ENCODE measurements at regions not wholly inside any gene's neighbourhood (a gene's known extent, or its start where the extent isn't known, plus 50 kb on each side); places are given as distances from the start of the nearest gene placed in this dataset.

- H3K9me3 ChIP-seq (ENCODE audit: low read length): no peaks in the 10 kb centered on the region
- H3K27me3 ChIP-seq (ENCODE audit: insufficient read depth, low read depth, low read length): no peaks in the 10 kb centered on the region
- no peaks in the 10 kb centered on the region for H3F3A ChIP-seq (ENCODE audit: insufficient read depth, low read length, poor library complexity, severe bottlenecking)
- no peaks in the 10 kb centered on the region for H3K79me2 ChIP-seq (replicated peaks; ENCODE audit: insufficient read depth, low read length)
- H3K9ac ChIP-seq (ENCODE audit: low read length): no peak overlapping the region
- no peak overlapping the region for H2AFZ ChIP-seq (ENCODE audit: low read depth, low read length)
- no peaks in the 10 kb centered on the region for H4K20me1 ChIP-seq (ENCODE audit: insufficient read depth)
- TF ChIP-seq REST (IDR thresholded peaks at IDR 0.05; ENCODE audit: borderline replicate concordance) (no peak), TAF1 (IDR thresholded peaks at IDR 0.05; ENCODE audit: low read depth) (no peak), CTCF (IDR thresholded peaks at IDR 0.05; ENCODE audit: poor library complexity, severe bottlenecking) (no peak), EP300 (conservative IDR thresholded peaks at IDR 0.05; ENCODE audit: poor library complexity, severe bottlenecking) (no peak), MXI1 (conservative IDR thresholded peaks at IDR 0.05; ENCODE audit: poor library complexity, severe bottlenecking) (no peak), POLR2AphosphoS5 (IDR thresholded peaks at IDR 0.05) (no peak), EZH2 (IDR thresholded peaks at IDR 0.05; ENCODE audit: borderline replicate concordance, insufficient read depth, low read length, poor library complexity, severe bottlenecking) (no peak), RAD21 (conservative IDR thresholded peaks at IDR 0.05) (no peak), SMC3 (conservative IDR thresholded peaks at IDR 0.05; ENCODE audit: poor library complexity) (no peak)
- no peak overlapping the region for H3K4me3 ChIP-seq (ENCODE audit: low read length)
- no peaks in the 10 kb centered on the region for H3K9me2 ChIP-seq (ENCODE audit: insufficient read depth, low read length)
- H3K36me3 ChIP-seq (ENCODE audit: insufficient read depth, low read length): no peaks in the 10 kb centered on the region
- no peak overlapping the region for H3K27ac ChIP-seq (ENCODE audit: low read length)
- H3K4me2 ChIP-seq (ENCODE audit: low read length): no peak overlapping the region
Measured at GRCh38 chr13:83536153-83536552, 346.1 kb downstream of the SLITRK1 start.

GRCh38 chr13:83532809-83533208 is 349.5 kb downstream of the SLITRK1 start:
- Histone ChIP-seq H4K20me1 (ENCODE audit: insufficient read depth) (no peaks in the 10 kb centered on the region), H3K27me3 (ENCODE audit: insufficient read depth, low read depth, low read length) (no peaks in the 10 kb centered on the region), H3K9me2 (ENCODE audit: insufficient read depth, low read length) (no peaks in the 10 kb centered on the region), H3K27ac (ENCODE audit: low read length) (no peak overlapping the region), H3K4me2 (ENCODE audit: low read length) (no peak overlapping the region), H3K4me3 (ENCODE audit: low read length) (no peak overlapping the region), H3K9ac (ENCODE audit: low read length) (no peak overlapping the region), H3K79me2 (replicated peaks; ENCODE audit: insufficient read depth, low read length) (no peaks in the 10 kb centered on the region), H3K36me3 (ENCODE audit: insufficient read depth, low read length) (no peaks in the 10 kb centered on the region), H3K9me3 (ENCODE audit: low read length) (no peaks in the 10 kb centered on the region), H2AFZ (ENCODE audit: low read depth, low read length) (no peak overlapping the region), H3F3A (ENCODE audit: insufficient read depth, low read length, poor library complexity, severe bottlenecking) (no peaks in the 10 kb centered on the region)
- TF ChIP-seq TAF1 (IDR thresholded peaks at IDR 0.05; ENCODE audit: low read depth): no peak
- TF ChIP-seq RAD21 (conservative IDR thresholded peaks at IDR 0.05): no peak
- TF ChIP-seq POLR2AphosphoS5 (IDR thresholded peaks at IDR 0.05): no peak
- TF ChIP-seq REST (IDR thresholded peaks at IDR 0.05; ENCODE audit: borderline replicate concordance): no peak
- TF ChIP-seq MXI1 (conservative IDR thresholded peaks at IDR 0.05; ENCODE audit: poor library complexity, severe bottlenecking): no peak
